Endothelial cell of umbilical vein (primary cell): ENCODE measurements at regions not wholly inside any gene's neighbourhood (a gene's known extent, or its start where the extent isn't known, plus 50 kb on each side); places are given as distances from the start of the nearest gene placed in this dataset.

Source experiments
- BruUV-seq: library from RNA; stranded (reverse); fragments of 400-500 nt; replicated peaks from 2 replicates; lab custom pipeline; 2021; lab: Mats Ljungman, UMichigan
- CTCF ChIA-PET: fragments of 300-600, 350-600 bp; sonication (Branson Sonifier 250); formaldehyde crosslinking; loops from one replicate; lab custom pipeline; 2021; ENCODE audit warnings: antibody characterized with exemption, inconsistent platforms; lab: Charles Lee
- POLR2A ChIA-PET: fragments of 300-600, 350-600 bp; sonication (Branson Sonifier 250); formaldehyde crosslinking; loops from one replicate; lab custom pipeline; 2021; ENCODE audit warnings: antibody characterized with exemption, inconsistent platforms; lab: Charles Lee
- DNase-seq: peaks from one replicate; pipeline ENCODE4 v3.0.0-alpha.2; 2011; ENCODE audit warnings: low read depth, low spot score
- FAIRE-seq: peaks from 2 replicates; lab custom pipeline; 2011; peaks lifted over from hg19 to GRCh38; lab: Jason Lieb, UNC
- H2AFZ ChIP-seq: 2 replicates; pipeline ENCODE4 v1.6.0; 2012; ENCODE audit warnings: low read depth, low read length, control low read depth, inconsistent platforms
- H3K27ac ChIP-seq: 2 replicates; pipeline ENCODE4 v1.5.1; 2011; ENCODE audit warnings: low read depth, mild to moderate bottlenecking, control low read depth, low read length, moderate library complexity; ENCODE audit not compliant: insufficient read depth
- H3K27me3 ChIP-seq, 2 experiments: 2 replicates each; pipeline versions ENCODE4 v1.6.0 to v1.6.1; 2011; ENCODE audit warnings: low read length in 2 of 2, mixed read lengths in 1 of 2; ENCODE audit not compliant: control insufficient read depth in 2 of 2, insufficient read depth in 2 of 2
- H3K36me3 ChIP-seq, 2 experiments: 2 replicates in 1 of 2; 3 replicates in 1 of 2; pipeline ENCODE4 v1.5.1; 2011; ENCODE audit warnings: low read length in 2 of 2, mild to moderate bottlenecking in 1 of 2, moderate library complexity in 1 of 2; ENCODE audit not compliant: control insufficient read depth in 2 of 2, insufficient read depth in 2 of 2; ENCODE audit errors: extremely low read depth in 1 of 2
- H3K4me1 ChIP-seq: 3 replicates; pipeline ENCODE4 v1.5.1; 2011; ENCODE audit warnings: mild to moderate bottlenecking, low read length; ENCODE audit not compliant: control insufficient read depth, insufficient read depth; ENCODE audit errors: extremely low read depth
- H3K4me2 ChIP-seq: 2 replicates; pipeline ENCODE4 v1.6.1; 2011; ENCODE audit warnings: low read length, control low read depth, mixed read lengths; ENCODE audit not compliant: insufficient read depth
- H3K4me3 ChIP-seq, 3 experiments: fragments of 200-600 bp in 1 of 3; sonication (generic), shearing (Covaris generic) in 1 of 3; replicated peaks in 1 of 3; 2 replicates each; pipeline ENCODE4 v1.5.1; 2011 to 2016; ENCODE audit warnings: control low read depth in 3 of 3, low read length in 3 of 3, mild to moderate bottlenecking in 2 of 3, inconsistent platforms in 1 of 3, low read depth in 1 of 3, moderate library complexity in 1 of 3; ENCODE audit not compliant: insufficient read depth in 1 of 3
- H3K79me2 ChIP-seq: 2 replicates; pipeline ENCODE4 v1.6.0; 2012; ENCODE audit warnings: low read length, inconsistent platforms; ENCODE audit not compliant: control insufficient read depth, insufficient read depth
- H3K9ac ChIP-seq: replicated peaks from 2 replicates; pipeline ENCODE3; 2011; ENCODE audit warnings: low read length, control low read depth; ENCODE audit not compliant: insufficient read depth; ENCODE audit errors: extremely low read depth
- H3K9me1 ChIP-seq: replicated peaks from 3 replicates; pipeline ENCODE4 v1.6.0; 2011; ENCODE audit warnings: mild to moderate bottlenecking, low read length; ENCODE audit not compliant: control insufficient read depth, insufficient read depth; ENCODE audit errors: extremely low read depth
- H3K9me3 ChIP-seq: replicated peaks from 2 replicates; pipeline ENCODE4 v1.5.1; 2012; ENCODE audit warnings: low read length, inconsistent platforms; ENCODE audit not compliant: control insufficient read depth, insufficient read depth
- H4K20me1 ChIP-seq: replicated peaks from 2 replicates; pipeline ENCODE3; 2011; ENCODE audit warnings: mild to moderate bottlenecking, low read length; ENCODE audit not compliant: control insufficient read depth, insufficient read depth; ENCODE audit errors: extremely low read depth
- EZH2 ChIP-seq: IDR thresholded peaks from 2 replicates; pipeline ENCODE4 v1.6.1; 2012; ENCODE audit warnings: borderline replicate concordance, low read depth, mild to moderate bottlenecking, moderate library complexity, low read length, inconsistent platforms; ENCODE audit not compliant: severe bottlenecking
- FOS ChIP-seq: IDR thresholded peaks from 2 replicates; pipeline ENCODE4 v1.6.1; 2011; ENCODE audit warnings: mild to moderate bottlenecking, low read length, moderate library complexity, borderline replicate concordance; ENCODE audit not compliant: insufficient read depth
- GATA2 ChIP-seq: IDR thresholded peaks from 2 replicates; pipeline ENCODE4 v1.7.0; 2011; ENCODE audit warnings: low read depth, mild to moderate bottlenecking, moderate library complexity, mixed read lengths, low read length; ENCODE audit not compliant: insufficient read length, insufficient read depth
- JUN ChIP-seq: IDR thresholded peaks from 2 replicates; pipeline ENCODE4 v1.6.1; 2011; ENCODE audit warnings: borderline replicate concordance, low read depth; ENCODE audit not compliant: insufficient read length, insufficient read depth
- MYC ChIP-seq: IDR thresholded peaks from one replicate; pipeline ENCODE4 v1.6.1; 2011; ENCODE audit warnings: mild to moderate bottlenecking, low read depth, low read length
- POLR2A ChIP-seq: IDR thresholded peaks from 2 replicates; pipeline ENCODE4 v1.6.1; 2012; ENCODE audit warnings: low read depth, mild to moderate bottlenecking, control low read depth, low read length
- POLR2AphosphoS5 ChIP-seq: IDR thresholded peaks from 2 replicates; pipeline ENCODE4 v1.6.1; 2012; ENCODE audit warnings: low read depth, mild to moderate bottlenecking, control low read depth, low read length, moderate library complexity; ENCODE audit not compliant: insufficient read depth
- dilution Hi-C: fragments of 300-500 bp; cut with MboI; formaldehyde crosslinking; loops from one replicate; pipeline ENCODE4 v1.15.0; 2019; ENCODE audit warnings: low sequenced_read_pairs; ENCODE audit not compliant: extremely low pct_ligation_motif_present
- intact Hi-C: fragments of 100-400 bp; cut with micrococcal nuclease; formaldehyde crosslinking; loops from one replicate; pipeline ENCODE4 v1.10.0; 2022
- TF ChIP-seq, protein P1 (sequence below): IDR thresholded peaks from 2 replicates; pipeline ENCODE4 v1.6.1; 2011; ENCODE audit not compliant: insufficient read depth, insufficient read length
- TF ChIP-seq, protein P2 (sequence below), 2 donors: IDR thresholded peaks; 1 replicate in 1 of 2; 2 replicates in 1 of 2; pipeline ENCODE4 v1.5.1; 2011; ENCODE audit warnings: low read length in 2 of 2, mild to moderate bottlenecking in 2 of 2, moderate library complexity in 2 of 2, control low read depth in 1 of 2, inconsistent platforms in 1 of 2, low read depth in 1 of 2; ENCODE audit not compliant: insufficient read depth in 1 of 2; ENCODE audit errors: extremely low read depth in 1 of 2

DNA sequence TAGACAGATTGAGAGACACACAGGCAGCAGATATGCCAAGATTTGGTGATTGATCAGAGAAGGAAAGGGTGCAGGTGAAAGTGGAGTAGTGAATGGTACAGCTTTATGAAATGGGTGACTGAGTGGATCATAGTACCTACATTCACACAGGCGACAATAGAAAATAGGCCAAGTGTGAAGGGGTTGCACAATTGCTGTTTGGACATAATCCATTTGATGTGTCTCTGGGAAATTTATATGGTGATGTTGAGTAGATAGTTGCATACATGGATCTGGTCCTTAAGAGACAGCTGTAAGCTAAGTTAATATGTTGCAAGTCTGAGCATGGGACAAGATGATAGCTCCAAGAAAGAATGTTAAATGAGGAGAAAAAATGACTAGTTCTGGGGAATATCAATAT lies 118.6 kb upstream of the COP1 start:
- H3K36me3 ChIP-seq: no peaks in the 10 kb centered on the region
- CTCF ChIA-PET: no interaction called here
- POLR2A ChIA-PET: no interaction called here

More for the DNA sequence above, 118.6 kb upstream of the COP1 start:
- Histone ChIP-seq H3K27me3 (no peaks in the 10 kb centered on the region), H2AFZ (no peak overlapping the region), H3K27ac (no peak overlapping the region), H3K4me3 (no peak overlapping the region), H3K4me1 (no peaks in the 10 kb centered on the region), H3K9me1 (no peaks in the 10 kb centered on the region), H3K4me2 (no peak overlapping the region), H4K20me1 (no peaks in the 10 kb centered on the region), H3K9ac (no peak overlapping the region), H3K9me3 (no peaks in the 10 kb centered on the region), H3K79me2 (no peaks in the 10 kb centered on the region)
- DNase-seq (no peak), FAIRE-seq (no peak)
- TF ChIP-seq, protein P1, sequence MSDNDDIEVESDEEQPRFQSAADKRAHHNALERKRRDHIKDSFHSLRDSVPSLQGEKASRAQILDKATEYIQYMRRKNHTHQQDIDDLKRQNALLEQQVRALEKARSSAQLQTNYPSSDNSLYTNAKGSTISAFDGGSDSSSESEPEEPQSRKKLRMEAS: no peak
- TF ChIP-seq FOS (no peak), GATA2 (no peak), MYC (no peak), EZH2 (no peak), POLR2AphosphoS5 (no peak), POLR2A (no peak), JUN (no peak)
- TF ChIP-seq, protein P2, sequence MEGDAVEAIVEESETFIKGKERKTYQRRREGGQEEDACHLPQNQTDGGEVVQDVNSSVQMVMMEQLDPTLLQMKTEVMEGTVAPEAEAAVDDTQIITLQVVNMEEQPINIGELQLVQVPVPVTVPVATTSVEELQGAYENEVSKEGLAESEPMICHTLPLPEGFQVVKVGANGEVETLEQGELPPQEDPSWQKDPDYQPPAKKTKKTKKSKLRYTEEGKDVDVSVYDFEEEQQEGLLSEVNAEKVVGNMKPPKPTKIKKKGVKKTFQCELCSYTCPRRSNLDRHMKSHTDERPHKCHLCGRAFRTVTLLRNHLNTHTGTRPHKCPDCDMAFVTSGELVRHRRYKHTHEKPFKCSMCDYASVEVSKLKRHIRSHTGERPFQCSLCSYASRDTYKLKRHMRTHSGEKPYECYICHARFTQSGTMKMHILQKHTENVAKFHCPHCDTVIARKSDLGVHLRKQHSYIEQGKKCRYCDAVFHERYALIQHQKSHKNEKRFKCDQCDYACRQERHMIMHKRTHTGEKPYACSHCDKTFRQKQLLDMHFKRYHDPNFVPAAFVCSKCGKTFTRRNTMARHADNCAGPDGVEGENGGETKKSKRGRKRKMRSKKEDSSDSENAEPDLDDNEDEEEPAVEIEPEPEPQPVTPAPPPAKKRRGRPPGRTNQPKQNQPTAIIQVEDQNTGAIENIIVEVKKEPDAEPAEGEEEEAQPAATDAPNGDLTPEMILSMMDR (IDR thresholded peaks at IDR 0.05; ENCODE audit: extremely low read depth in 1 of 2, insufficient read depth in 1 of 2, low read depth in 1 of 2, low read length in 2 of 2): no peak
- intact Hi-C loops (no loop called here), dilution Hi-C loops (no loop called here)
- BruUV-seq: no TSS peak
